B cell (primary cell): ENCODE measurements at regions not wholly inside any gene's neighbourhood (a gene's known extent, or its start where the extent isn't known, plus 50 kb on each side); places are given as distances from the start of the nearest gene placed in this dataset.

Experiments used
- CTCF ChIP-seq: fragments of 200-600 bp; IDR thresholded peaks from one replicate; pipeline ENCODE4 v1.8.0; 2022; ENCODE audit warnings: antibody characterized with exemption, mild to moderate bottlenecking
- EZH2 ChIP-seq: IDR thresholded peaks from 2 replicates; pipeline ENCODE4 v1.6.1; 2012; ENCODE audit warnings: borderline replicate concordance, low read depth, mild to moderate bottlenecking, moderate library complexity, low read length; ENCODE audit not compliant: insufficient read depth, poor library complexity, severe bottlenecking

- TF ChIP-seq CTCF (no peak), EZH2 (no peak)
Measured at GRCh38 chr10:9895453-9895852, 1122.2 kb upstream of the CELF2 start.
